HCT116 (cell line): ENCODE measurements at regions not wholly inside any gene's neighbourhood (a gene's known extent, or its start where the extent isn't known, plus 50 kb on each side); places are given as distances from the start of the nearest gene placed in this dataset.

Experiments
- ATAC-seq: fragments of 200-7000 bp; cut with Tn5 transposase; 2 replicates; pipeline ENCODE4 v1.9.1; 2020; ENCODE audit warnings: mild to moderate bottlenecking, moderate library complexity
- BruUV-seq: library from RNA; stranded (reverse); fragments of 400-500 nt; replicated peaks from 2 replicates; lab custom pipeline; 2021; lab: Mats Ljungman, UMichigan
- CTCF ChIA-PET: fragments of 300-600 bp; sonication (Branson Sonifier 250); formaldehyde crosslinking; loops from one replicate; lab custom pipeline; 2021; ENCODE audit warnings: antibody characterized with exemption; lab: Charles Lee
- POLR2A ChIA-PET: fragments of 300-600, 350-600 bp; sonication (Branson Sonifier 250); formaldehyde crosslinking; loops from one replicate; lab custom pipeline; 2021; ENCODE audit warnings: antibody characterized with exemption; lab: Charles Lee
- RAD21 ChIA-PET, 2 experiments: fragments of 300-600 bp; sonication (Branson Sonifier 250); formaldehyde crosslinking; loops; one replicate each; lab custom pipeline; 2023; ENCODE audit warnings: low total read pairs in 2 of 2; ENCODE audit not compliant: uncharacterized antibody in 2 of 2, unreplicated experiment in 2 of 2, low non-redundant PET in 1 of 2; lab: Charles Lee
- DNase-seq: peaks from one replicate; pipeline ENCODE4 v3.0.0-alpha.2; 2010; ENCODE audit warnings: low read depth, low spot score
- H2AFZ ChIP-seq: fragments of 200-600 bp; shearing (Covaris generic), sonication (generic); 2 replicates; pipeline ENCODE4 v1.6.1; 2017; ENCODE audit warnings: low read depth, mixed run types, mixed read lengths, antibody characterized with exemption, low read length; ENCODE audit not compliant: poor library complexity, severe bottlenecking
- H3K27ac ChIP-seq: 2 replicates; pipeline ENCODE4 v1.5.1; 2012; ENCODE audit warnings: low read depth, low read length
- H3K27me3 ChIP-seq: fragments of 200-600 bp; sonication (generic); 2 replicates; pipeline ENCODE4 v1.6.1; 2016; ENCODE audit warnings: mixed run types, low read length, mixed read lengths; ENCODE audit not compliant: insufficient read depth
- H3K36me3 ChIP-seq, 2 experiments: fragments of 200-500 bp in 1 of 2; fragments of 200-600 bp in 1 of 2; sonication (Bioruptor generic) in 1 of 2; sonication (generic) in 1 of 2; 2 replicates each; pipeline versions ENCODE4 v1.5.1 to v1.6.1; 2014 to 2016; ENCODE audit warnings: low read length in 2 of 2, inconsistent platforms in 1 of 2, mixed read lengths in 1 of 2, mixed run types in 1 of 2; ENCODE audit not compliant: insufficient read depth in 2 of 2, control insufficient read depth in 1 of 2
- H3K4me1 ChIP-seq, 2 experiments: fragments of 200-600 bp in 1 of 2; sonication (generic) in 1 of 2; 2 replicates each; pipeline versions ENCODE4 v1.5.1 to v1.6.1; 2012 to 2017; ENCODE audit warnings: low read length in 2 of 2, inconsistent platforms in 1 of 2, mild to moderate bottlenecking in 1 of 2, mixed read lengths in 1 of 2, mixed run types in 1 of 2, moderate library complexity in 1 of 2; ENCODE audit not compliant: insufficient read depth in 2 of 2, control insufficient read depth in 1 of 2
- H3K4me2 ChIP-seq: fragments of 200-600 bp; sonication (generic); 2 replicates; pipeline ENCODE4 v1.6.1; 2017; ENCODE audit warnings: mixed run types, low read length, mixed read lengths
- H3K4me3 ChIP-seq, 2 experiments: fragments of 200-600 bp in 1 of 2; sonication (generic) in 1 of 2; replicated peaks in 1 of 2; 2 replicates each; pipeline ENCODE4 v1.5.1; 2011 to 2016; ENCODE audit warnings: low read length in 2 of 2, control low read depth in 1 of 2, low read depth in 1 of 2, mild to moderate bottlenecking in 1 of 2, mixed read lengths in 1 of 2, mixed run types in 1 of 2
- H3K79me2 ChIP-seq: fragments of 200-600 bp; sonication (generic); 2 replicates; pipeline ENCODE4 v1.6.1; 2017; ENCODE audit warnings: mild to moderate bottlenecking, mixed run types, low read length, moderate library complexity, mixed read lengths; ENCODE audit not compliant: insufficient read depth
- H3K9ac ChIP-seq: fragments of 200-600 bp; sonication (generic); 2 replicates; pipeline ENCODE4 v1.6.1; 2016; ENCODE audit warnings: low read length, mixed read lengths
- H3K9me2 ChIP-seq: fragments of 200-600 bp; sonication (generic), shearing (Covaris generic); 2 replicates; pipeline ENCODE4 v1.6.1; 2017; ENCODE audit warnings: mixed run types, mild to moderate bottlenecking, moderate library complexity; ENCODE audit not compliant: insufficient read depth
- H3K9me3 ChIP-seq, 2 experiments: fragments of 200-500 bp in 1 of 2; fragments of 200-600 bp in 1 of 2; sonication (Bioruptor generic) in 1 of 2; sonication (generic) in 1 of 2; 2 replicates each; pipeline ENCODE4 v1.6.1; 2014 to 2017; ENCODE audit warnings: low read length in 2 of 2, mixed read lengths in 2 of 2, inconsistent platforms in 1 of 2, low read depth in 1 of 2, mild to moderate bottlenecking in 1 of 2, mixed run types in 1 of 2, moderate library complexity in 1 of 2; ENCODE audit not compliant: control insufficient read depth in 1 of 2, insufficient read depth in 1 of 2
- H4K20me1 ChIP-seq: fragments of 200-600 bp; sonication (generic), shearing (Covaris generic); 2 replicates; pipeline ENCODE4 v1.6.1; 2017; ENCODE audit warnings: mixed run types, mild to moderate bottlenecking, moderate library complexity; ENCODE audit not compliant: insufficient read depth
- ELF1 ChIP-seq: IDR thresholded peaks from 2 replicates; pipeline ENCODE4 v1.6.1; 2012; ENCODE audit warnings: low read depth, borderline replicate concordance
- EZH2 ChIP-seq: fragments of 200-600 bp; sonication (generic); IDR thresholded peaks from 2 replicates; pipeline ENCODE4 v1.6.1; 2017; ENCODE audit warnings: antibody characterized with exemption, mixed run types
- POLR2A ChIP-seq: IDR thresholded peaks from 2 replicates; pipeline ENCODE4 v1.7.0; 2011; ENCODE audit warnings: borderline replicate concordance; ENCODE audit not compliant: insufficient read depth, insufficient read length; ENCODE audit errors: extremely low read depth
- POLR2AphosphoS5 ChIP-seq: IDR thresholded peaks from 2 replicates; pipeline ENCODE4 v1.6.1; 2011; ENCODE audit warnings: mild to moderate bottlenecking, low read depth, low read length, moderate library complexity
- RAD21 ChIP-seq: IDR thresholded peaks from 2 replicates; pipeline ENCODE4 v1.6.1; 2012; ENCODE audit warnings: low read depth, mild to moderate bottlenecking
- SIN3A ChIP-seq: IDR thresholded peaks from 2 replicates; pipeline ENCODE4 v1.6.1; 2012; ENCODE audit warnings: low read depth
- SP1 ChIP-seq: IDR thresholded peaks from 2 replicates; pipeline ENCODE4 v1.6.1; 2012; ENCODE audit warnings: low read depth
- SRF ChIP-seq: IDR thresholded peaks from 2 replicates; pipeline ENCODE4 v1.6.1; 2012; ENCODE audit warnings: low read depth
- YY1 ChIP-seq: IDR thresholded peaks from 2 replicates; pipeline ENCODE4 v1.6.1; 2011; ENCODE audit warnings: low read length, low read depth, moderate library complexity, mild to moderate bottlenecking; ENCODE audit not compliant: insufficient replicate concordance; ENCODE audit errors: extremely low read depth
- ZFX ChIP-seq: fragments of 450-650 bp; IDR thresholded peaks from 2 replicates; pipeline ENCODE4 v1.6.1; 2017
- ZNF274 ChIP-seq: fragments of 200-500 bp; sonication (Bioruptor generic); IDR thresholded peaks from 2 replicates; pipeline ENCODE4 v1.6.1; 2014; ENCODE audit warnings: mild to moderate bottlenecking, low read depth, low read length, inconsistent platforms
- intact Hi-C: fragments of 100-400 bp; cut with micrococcal nuclease; formaldehyde crosslinking; loops from 2 replicates; pipeline ENCODE4 v1.10.0; 2022
- TF ChIP-seq, protein P1 (sequence below): IDR thresholded peaks from 2 replicates; pipeline ENCODE4 v1.6.1; 2012
- TF ChIP-seq, protein P2 (sequence below): IDR thresholded peaks from 2 replicates; pipeline ENCODE4 v1.6.1; 2012
- TF ChIP-seq, protein P3 (sequence below), 3 experiments: fragments of 200-600 bp in 1 of 3; sonication (generic) in 1 of 3; IDR thresholded peaks in 2 of 3; conservative IDR thresholded peaks in 1 of 3; 2 replicates each; pipeline ENCODE4 v1.5.1; 2012 to 2017; ENCODE audit warnings: low read depth in 2 of 3, low read length in 2 of 3, antibody characterized with exemption in 1 of 3, borderline replicate concordance in 1 of 3, control low read depth in 1 of 3, mild to moderate bottlenecking in 1 of 3, mixed read lengths in 1 of 3, mixed run types in 1 of 3, moderate library complexity in 1 of 3; ENCODE audit not compliant: insufficient read depth in 1 of 3

GRCh38 chr13:61002686-61003085 lies 413.0 kb downstream of the PCDH20 start:
- H2AFZ ChIP-seq, result no peak overlapping the region
- TF ChIP-seq ZFX (no peak), ELF1 (no peak), SIN3A (no peak)
- TF ChIP-seq, protein P1, sequence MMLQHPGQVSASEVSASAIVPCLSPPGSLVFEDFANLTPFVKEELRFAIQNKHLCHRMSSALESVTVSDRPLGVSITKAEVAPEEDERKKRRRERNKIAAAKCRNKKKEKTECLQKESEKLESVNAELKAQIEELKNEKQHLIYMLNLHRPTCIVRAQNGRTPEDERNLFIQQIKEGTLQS, result no peak
- TF ChIP-seq, protein P2, sequence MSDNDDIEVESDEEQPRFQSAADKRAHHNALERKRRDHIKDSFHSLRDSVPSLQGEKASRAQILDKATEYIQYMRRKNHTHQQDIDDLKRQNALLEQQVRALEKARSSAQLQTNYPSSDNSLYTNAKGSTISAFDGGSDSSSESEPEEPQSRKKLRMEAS, result no peak
- TF ChIP-seq, all 23 proteins: peak for 0
- ATAC-seq (no peak), DNase-seq (no peak)
- H3K27ac ChIP-seq, result no peak overlapping the region
- no TSS peak for BruUV-seq
- H3K9me3 ChIP-seq, result peaks cover 0 to 5% of the 10 kb centered on the region in 2 experiments; a peak in 1 of 4 replicates
- no peaks in the 10 kb centered on the region for H3K36me3 ChIP-seq
- ChIA-PET CTCF (no interaction called here), RAD21 (no interaction called here), POLR2A (no interaction called here)
- no peaks in the 10 kb centered on the region for H3K9me2 ChIP-seq
- no peak overlapping the region for H3K9ac ChIP-seq
- intact Hi-C loops, result no loop called here
- H3K27me3 ChIP-seq, result no peaks in the 10 kb centered on the region
- H3K4me1 ChIP-seq, result no peaks in the 10 kb centered on the region
- H3K4me2 ChIP-seq, result no peak overlapping the region
- H4K20me1 ChIP-seq, result no peaks in the 10 kb centered on the region
- no peaks in the 10 kb centered on the region for H3K79me2 ChIP-seq
- no peak overlapping the region for H3K4me3 ChIP-seq

- H2AFZ ChIP-seq, result no peak overlapping the region
- no peak overlapping the region for H3K27ac ChIP-seq
- TF ChIP-seq YY1 (no peak), POLR2AphosphoS5 (no peak), EZH2 (no peak), SRF (no peak), RAD21 (peak; percentile 21; the same call in 1 of the 2 replicates), SP1 (no peak), POLR2A (no peak), ELF1 (no peak), ZNF274 (no peak)
- TF ChIP-seq, protein P3, sequence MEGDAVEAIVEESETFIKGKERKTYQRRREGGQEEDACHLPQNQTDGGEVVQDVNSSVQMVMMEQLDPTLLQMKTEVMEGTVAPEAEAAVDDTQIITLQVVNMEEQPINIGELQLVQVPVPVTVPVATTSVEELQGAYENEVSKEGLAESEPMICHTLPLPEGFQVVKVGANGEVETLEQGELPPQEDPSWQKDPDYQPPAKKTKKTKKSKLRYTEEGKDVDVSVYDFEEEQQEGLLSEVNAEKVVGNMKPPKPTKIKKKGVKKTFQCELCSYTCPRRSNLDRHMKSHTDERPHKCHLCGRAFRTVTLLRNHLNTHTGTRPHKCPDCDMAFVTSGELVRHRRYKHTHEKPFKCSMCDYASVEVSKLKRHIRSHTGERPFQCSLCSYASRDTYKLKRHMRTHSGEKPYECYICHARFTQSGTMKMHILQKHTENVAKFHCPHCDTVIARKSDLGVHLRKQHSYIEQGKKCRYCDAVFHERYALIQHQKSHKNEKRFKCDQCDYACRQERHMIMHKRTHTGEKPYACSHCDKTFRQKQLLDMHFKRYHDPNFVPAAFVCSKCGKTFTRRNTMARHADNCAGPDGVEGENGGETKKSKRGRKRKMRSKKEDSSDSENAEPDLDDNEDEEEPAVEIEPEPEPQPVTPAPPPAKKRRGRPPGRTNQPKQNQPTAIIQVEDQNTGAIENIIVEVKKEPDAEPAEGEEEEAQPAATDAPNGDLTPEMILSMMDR (IDR thresholded peaks at IDR 0.05 in 2 of 3, conservative IDR thresholded peaks at IDR 0.05 in 1 of 3; ENCODE audit: borderline replicate concordance in 1 of 3, insufficient read depth in 1 of 3, low read depth in 2 of 3, low read length in 2 of 3), result peak; percentile 11 to 40 (median 36); a peak in 3 of 6 replicates
- TF ChIP-seq, protein P1, result no peak
- TF ChIP-seq, all 23 proteins: peak for 2
- no TSS peak for BruUV-seq
- H3K79me2 ChIP-seq, result no peaks in the 10 kb centered on the region
- DNase-seq (no peak), ATAC-seq (peak; percentile 59; the same call in 1 of the 2 replicates)
- H3K4me3 ChIP-seq, result no peak overlapping the region
- H4K20me1 ChIP-seq, result no peaks in the 10 kb centered on the region
- no peak overlapping the region for H3K4me2 ChIP-seq
- RAD21 ChIA-PET, result no interaction called here
- intact Hi-C loops, result loop anchor here (10.0 kb wide), 1 partner anchor 305 kb away; no protein-coding TSS in a partner anchor
- CTCF ChIA-PET, result no interaction called here
- no peaks in the 10 kb centered on the region for H3K27me3 ChIP-seq
- no peak overlapping the region for H3K9ac ChIP-seq
- POLR2A ChIA-PET, result no interaction called here
- H3K36me3 ChIP-seq, result no peaks in the 10 kb centered on the region
- H3K4me1 ChIP-seq, result no peaks in the 10 kb centered on the region
- H3K9me3 ChIP-seq, result no peaks in the 10 kb centered on the region
- no peaks in the 10 kb centered on the region for H3K9me2 ChIP-seq
Observed at GRCh38 chr13:60990032-60990733, 425.5 kb downstream of the PCDH20 start.
